ENCODE measurements at regions not wholly inside any gene's neighbourhood (a gene's known extent, or its start where the extent isn't known, plus 50 kb on each side); places are given as distances from the start of the nearest gene placed in this dataset.

GRCh38 chr15:81532001-81532400 is 158.0 kb upstream of the TMC3 start:
- Histone ChIP-seq H3K4me3 (ENCODE audit: low read depth, low read length) (no peak overlapping the region), H3K36me3 (no peaks in the 10 kb centered on the region), H3K27me3 (no peaks in the 10 kb centered on the region), H3K4me1 (0 out of 2 replicates have a peak, but pooled peaks cover 2% of the 10 kb centered on the region), H3K9me3 (no peaks in the 10 kb centered on the region)
- TF ChIP-seq CTCF (IDR thresholded peaks at IDR 0.05; ENCODE audit: low read depth, low read length): no peak
- DNase-seq: no peak

GRCh38 chr15:81531109-81531592 is 157.1 kb upstream of the TMC3 start:
- TF ChIP-seq CTCF (IDR thresholded peaks at IDR 0.05; ENCODE audit: low read depth, low read length): no peak
- H3K4me1 ChIP-seq: 0 out of 2 replicates have a peak, but pooled peaks cover 2% of the 10 kb centered on the region
- no peaks in the 10 kb centered on the region for H3K36me3 ChIP-seq
- no peak for DNase-seq
- no peaks in the 10 kb centered on the region for H3K9me3 ChIP-seq
- no peak overlapping the region for H3K4me3 ChIP-seq (ENCODE audit: low read depth, low read length)
- no peaks in the 10 kb centered on the region for H3K27me3 ChIP-seq

GRCh38 chr15:81530271-81530691 is 156.3 kb upstream of the TMC3 start:
- no peak for TF ChIP-seq CTCF (IDR thresholded peaks at IDR 0.05; ENCODE audit: low read depth, low read length)
- Histone ChIP-seq H3K9me3 (no peaks in the 10 kb centered on the region), H3K4me3 (ENCODE audit: low read depth, low read length) (no peak overlapping the region), H3K4me1 (0 out of 2 replicates have a peak, but pooled peaks cover 4% of the 10 kb centered on the region), H3K36me3 (no peaks in the 10 kb centered on the region), H3K27me3 (no peaks in the 10 kb centered on the region)
- no peak for DNase-seq

- no peak for TF ChIP-seq CTCF (IDR thresholded peaks at IDR 0.05; ENCODE audit: low read depth, low read length)
- Histone ChIP-seq H3K4me3 (ENCODE audit: low read depth, low read length) (no peak overlapping the region), H3K4me1 (0 out of 2 replicates have a peak, but pooled peaks cover 4% of the 10 kb centered on the region), H3K36me3 (no peaks in the 10 kb centered on the region), H3K9me3 (no peaks in the 10 kb centered on the region), H3K27me3 (no peaks in the 10 kb centered on the region)
- no peak for DNase-seq
Observed at GRCh38 chr15:81529481-81529880, 155.5 kb upstream of the TMC3 start.

- no peak overlapping the region for H3K4me3 ChIP-seq (ENCODE audit: low read depth, low read length)
- H3K27me3 ChIP-seq: no peaks in the 10 kb centered on the region
- H3K9me3 ChIP-seq: no peaks in the 10 kb centered on the region
- H3K36me3 ChIP-seq: no peaks in the 10 kb centered on the region
- H3K4me1 ChIP-seq: 0 out of 2 replicates have a peak, but pooled peaks cover 2% of the 10 kb centered on the region
- DNase-seq: peak; percentile 35
- TF ChIP-seq CTCF (IDR thresholded peaks at IDR 0.05; ENCODE audit: low read depth, low read length): no peak
Observed at GRCh38 chr15:81526029-81526428, 152.0 kb upstream of the TMC3 start.

- no peaks in the 10 kb centered on the region for H3K36me3 ChIP-seq
- TF ChIP-seq CTCF (IDR thresholded peaks at IDR 0.05; ENCODE audit: low read depth, low read length): no peak
- no peak for DNase-seq
- no peak overlapping the region for H3K4me3 ChIP-seq (ENCODE audit: low read depth, low read length)
- H3K9me3 ChIP-seq: no peaks in the 10 kb centered on the region
- 0 out of 2 replicates have a peak, but pooled peaks cover 2% of the 10 kb centered on the region for H3K4me1 ChIP-seq
- no peaks in the 10 kb centered on the region for H3K27me3 ChIP-seq
Observed at GRCh38 chr15:81524496-81524895, 150.5 kb upstream of the TMC3 start.
